ENCODE measurements at regions not wholly inside any gene's neighbourhood (a gene's known extent, or its start where the extent isn't known, plus 50 kb on each side); places are given as distances from the start of the nearest gene placed in this dataset.

DNA sequence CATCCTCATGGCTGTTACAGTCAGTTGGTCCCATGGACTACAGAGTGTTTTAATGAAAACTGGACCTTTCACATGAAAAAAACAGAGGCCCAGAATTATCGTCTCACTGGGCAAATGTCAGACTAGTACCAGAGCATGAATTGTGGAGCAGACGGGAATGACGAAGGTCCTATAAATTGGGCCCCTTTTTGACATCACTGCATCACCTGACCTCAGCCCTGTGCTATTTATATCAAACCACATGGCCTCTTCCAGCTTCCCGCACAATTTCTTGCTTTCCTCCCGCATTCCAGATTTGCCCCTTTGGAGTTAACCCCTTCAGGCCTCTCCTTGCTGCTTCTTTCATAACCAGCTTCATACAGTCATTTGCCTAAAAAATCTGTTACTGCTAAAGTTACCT is 301.7 kb downstream of the ATPSCKMT start:
- H4K20me1 ChIP-seq (ENCODE audit: insufficient read depth, low read length) = no peaks in the 10 kb centered on the region
- H3K9me3 ChIP-seq (ENCODE audit: low read length) = no peaks in the 10 kb centered on the region
- H2AFZ ChIP-seq (ENCODE audit: low read length) = no peak overlapping the region
- H3F3A ChIP-seq (ENCODE audit: insufficient read depth, low read length) = no peaks in the 10 kb centered on the region
- no peaks in the 10 kb centered on the region for H3K36me3 ChIP-seq (ENCODE audit: insufficient read depth, low read length)
- no peak overlapping the region for H3K4me3 ChIP-seq (ENCODE audit: low read depth, low read length, poor library complexity, severe bottlenecking)
- TF ChIP-seq EZH2 (IDR thresholded peaks at IDR 0.05; ENCODE audit: borderline replicate concordance, low read length) (no peak), CTCF (IDR thresholded peaks at IDR 0.05; ENCODE audit: low read length) (no peak)
- no peaks in the 10 kb centered on the region for H3K9me2 ChIP-seq (ENCODE audit: low read depth, low read length)
- H3K27me3 ChIP-seq (ENCODE audit: insufficient read depth, low read length) = no peaks in the 10 kb centered on the region
- no peak overlapping the region for H3K4me2 ChIP-seq (ENCODE audit: low read length)
- H3K4me1 ChIP-seq (ENCODE audit: insufficient read depth, low read length, severe bottlenecking) = no peaks in the 10 kb centered on the region
- no peak overlapping the region for H3K9ac ChIP-seq (ENCODE audit: low read length)
- H3K79me2 ChIP-seq (ENCODE audit: insufficient read depth, low read length) = no peaks in the 10 kb centered on the region
- no peak overlapping the region for H3K27ac ChIP-seq (ENCODE audit: low read depth, low read length, poor library complexity, severe bottlenecking)

DNA sequence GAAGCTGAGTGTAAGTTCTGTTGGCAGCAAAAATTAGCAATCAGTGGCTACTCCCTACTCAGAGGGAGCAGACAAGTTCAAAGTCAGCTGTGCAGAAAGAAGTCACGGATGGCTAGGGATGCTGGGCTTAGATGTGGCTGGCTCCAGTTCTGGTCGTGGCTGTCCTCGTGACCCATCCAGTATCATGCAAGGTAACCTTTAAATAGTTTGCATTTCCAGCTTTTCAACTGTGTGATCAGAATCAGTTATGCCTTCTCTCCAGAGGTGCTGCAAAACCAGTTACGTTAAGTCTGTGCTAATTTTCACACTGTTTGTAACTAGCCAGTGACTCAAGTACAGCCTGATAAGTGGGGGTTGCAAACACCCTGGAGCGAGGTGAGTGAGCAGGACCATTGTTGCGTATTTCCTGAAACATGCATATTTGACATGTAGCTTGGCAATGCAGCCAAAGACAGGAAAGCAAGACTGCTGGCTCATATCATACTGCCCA is 302.4 kb downstream of the ATPSCKMT start:
- no peak overlapping the region for H2AFZ ChIP-seq (ENCODE audit: low read length)

GRCh38 chr5:9932770-9933169 is 302.6 kb upstream of the TAS2R1 start:
- H3K4me3 ChIP-seq (ENCODE audit: low read depth, low read length, poor library complexity, severe bottlenecking) = no peak overlapping the region
- H3K36me3 ChIP-seq (ENCODE audit: insufficient read depth, low read length) = no peaks in the 10 kb centered on the region
- no peak overlapping the region for H3K4me2 ChIP-seq (ENCODE audit: low read length)
- no peak overlapping the region for H3K9ac ChIP-seq (ENCODE audit: low read length)
- no peaks in the 10 kb centered on the region for H3K27me3 ChIP-seq (ENCODE audit: insufficient read depth, low read length)
- H3K9me3 ChIP-seq (ENCODE audit: low read length) = no peaks in the 10 kb centered on the region
- H2AFZ ChIP-seq (ENCODE audit: low read length) = no peak overlapping the region
- H3K27ac ChIP-seq (ENCODE audit: low read depth, low read length, poor library complexity, severe bottlenecking) = no peak overlapping the region
- no peaks in the 10 kb centered on the region for H4K20me1 ChIP-seq (ENCODE audit: insufficient read depth, low read length)
- no peak for TF ChIP-seq EZH2 (IDR thresholded peaks at IDR 0.05; ENCODE audit: borderline replicate concordance, low read length)
- TF ChIP-seq CTCF (IDR thresholded peaks at IDR 0.05; ENCODE audit: low read length) = no peak
- no peaks in the 10 kb centered on the region for H3K79me2 ChIP-seq (ENCODE audit: insufficient read depth, low read length)
- no peaks in the 10 kb centered on the region for H3K9me2 ChIP-seq (ENCODE audit: low read depth, low read length)
- H3F3A ChIP-seq (ENCODE audit: insufficient read depth, low read length) = no peaks in the 10 kb centered on the region
- no peaks in the 10 kb centered on the region for H3K4me1 ChIP-seq (ENCODE audit: insufficient read depth, low read length, severe bottlenecking)

More for the DNA sequence above, 302.4 kb downstream of the ATPSCKMT start:
- Histone ChIP-seq H3K4me3 (ENCODE audit: low read depth, low read length, poor library complexity, severe bottlenecking) (no peak overlapping the region), H3K4me2 (ENCODE audit: low read length) (no peak overlapping the region), H3K36me3 (ENCODE audit: insufficient read depth, low read length) (no peaks in the 10 kb centered on the region), H3K27me3 (ENCODE audit: insufficient read depth, low read length) (no peaks in the 10 kb centered on the region), H3K79me2 (ENCODE audit: insufficient read depth, low read length) (no peaks in the 10 kb centered on the region), H3K9me3 (ENCODE audit: low read length) (no peaks in the 10 kb centered on the region), H3K27ac (ENCODE audit: low read depth, low read length, poor library complexity, severe bottlenecking) (no peak overlapping the region), H3K9me2 (ENCODE audit: low read depth, low read length) (no peaks in the 10 kb centered on the region), H4K20me1 (ENCODE audit: insufficient read depth, low read length) (no peaks in the 10 kb centered on the region), H3F3A (ENCODE audit: insufficient read depth, low read length) (no peaks in the 10 kb centered on the region), H3K4me1 (ENCODE audit: insufficient read depth, low read length, severe bottlenecking) (no peaks in the 10 kb centered on the region), H3K9ac (ENCODE audit: low read length) (no peak overlapping the region)
- TF ChIP-seq EZH2 (IDR thresholded peaks at IDR 0.05; ENCODE audit: borderline replicate concordance, low read length) (no peak), CTCF (IDR thresholded peaks at IDR 0.05; ENCODE audit: low read length) (no peak)
